ENCODE measurements at regions not wholly inside any gene's neighbourhood (a gene's known extent, or its start where the extent isn't known, plus 50 kb on each side); places are given as distances from the start of the nearest gene placed in this dataset.

DNA sequence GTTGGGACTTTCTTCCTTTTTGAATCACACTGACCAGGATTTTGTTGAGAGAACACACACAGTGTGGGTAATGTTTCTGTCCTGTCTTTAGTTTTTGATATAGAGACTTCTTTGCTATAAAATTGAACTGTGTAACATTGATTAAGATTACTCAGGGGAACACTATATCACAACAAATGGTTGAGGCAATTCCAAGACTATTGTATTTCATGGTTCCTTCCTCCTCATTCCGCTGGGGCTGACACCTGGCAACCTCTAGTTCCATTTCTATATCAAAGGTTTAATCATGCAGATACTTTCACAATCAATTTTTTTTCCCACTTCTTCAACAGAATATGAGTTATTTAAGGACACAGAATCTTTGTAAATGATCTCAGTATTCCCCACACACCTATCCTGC, 182.2 kb downstream of the TAF11L14 start:
- Histone ChIP-seq H3K27ac (no peak overlapping the region), H3K9me3 (no peaks in the 10 kb centered on the region)
- TF ChIP-seq CTCF (IDR thresholded peaks at IDR 0.05): no peak

DNA sequence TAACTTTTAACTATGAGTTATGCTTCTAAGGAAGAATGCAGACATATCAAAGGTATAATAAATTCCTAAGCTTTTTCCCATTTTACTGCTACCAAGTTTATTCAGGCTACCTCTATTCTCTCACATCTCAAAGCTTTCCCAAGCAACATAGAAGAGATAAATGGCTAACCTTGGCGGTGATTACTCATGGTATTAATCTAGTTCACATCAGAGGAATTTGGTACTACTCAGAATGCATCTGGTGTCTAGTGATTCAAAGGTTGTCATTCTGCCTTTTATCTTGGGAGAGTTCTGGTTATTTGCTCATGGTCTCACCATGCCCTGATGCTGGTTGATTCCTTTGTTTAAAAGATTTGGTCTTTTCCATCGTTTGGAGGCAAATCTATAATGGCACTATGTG, 182.7 kb downstream of the TAF11L14 start:
- Histone ChIP-seq H3K9me3 (no peaks in the 10 kb centered on the region), H3K27me3 (no peaks in the 10 kb centered on the region), H3K4me1 (ENCODE audit: control insufficient read depth in 1 of 2, insufficient read depth in 1 of 2, low read depth in 1 of 2, low read length in 1 of 2) (no peaks in the 10 kb centered on the region), H3K27ac (no peak overlapping the region), H3K4me3 (ENCODE audit: low read depth in 1 of 2, low read length in 1 of 2) (no peak overlapping the region), H3K36me3 (no peaks in the 10 kb centered on the region)
- TF ChIP-seq CTCF (IDR thresholded peaks at IDR 0.05): no peak

More for the DNA sequence above, 182.2 kb downstream of the TAF11L14 start:
- Histone ChIP-seq H3K36me3 (no peaks in the 10 kb centered on the region), H3K27me3 (no peaks in the 10 kb centered on the region), H3K4me1 (ENCODE audit: control insufficient read depth in 1 of 2, insufficient read depth in 1 of 2, low read depth in 1 of 2, low read length in 1 of 2) (no peaks in the 10 kb centered on the region), H3K4me3 (ENCODE audit: low read depth in 1 of 2, low read length in 1 of 2) (no peak overlapping the region)

DNA sequence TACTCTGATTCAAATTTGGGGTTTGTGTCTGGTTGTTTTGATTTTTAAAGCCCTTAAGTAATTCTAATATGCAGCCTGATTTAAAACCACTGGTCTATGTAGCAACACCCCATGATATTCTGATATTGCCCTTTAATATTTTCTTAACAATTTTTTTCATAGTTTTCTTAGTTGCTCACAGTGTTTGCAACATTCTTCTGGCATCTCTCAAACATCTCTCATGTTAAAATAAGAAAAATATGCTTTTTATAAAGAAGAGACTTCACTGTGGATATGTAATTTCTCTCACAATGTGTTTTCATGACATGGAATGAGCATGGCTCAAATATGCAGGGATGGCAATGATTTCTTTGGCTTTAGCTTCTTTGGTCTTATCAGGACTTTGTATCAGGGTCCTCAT, 183.7 kb downstream of the TAF11L14 start:
- Histone ChIP-seq H3K4me1 (ENCODE audit: control insufficient read depth in 1 of 2, insufficient read depth in 1 of 2, low read depth in 1 of 2, low read length in 1 of 2) (no peaks in the 10 kb centered on the region), H3K4me3 (ENCODE audit: low read depth in 1 of 2, low read length in 1 of 2) (no peak overlapping the region), H3K27me3 (no peaks in the 10 kb centered on the region), H3K36me3 (no peaks in the 10 kb centered on the region), H3K9me3 (no peaks in the 10 kb centered on the region), H3K27ac (no peak overlapping the region)
- no peak for TF ChIP-seq CTCF (IDR thresholded peaks at IDR 0.05)

DNA sequence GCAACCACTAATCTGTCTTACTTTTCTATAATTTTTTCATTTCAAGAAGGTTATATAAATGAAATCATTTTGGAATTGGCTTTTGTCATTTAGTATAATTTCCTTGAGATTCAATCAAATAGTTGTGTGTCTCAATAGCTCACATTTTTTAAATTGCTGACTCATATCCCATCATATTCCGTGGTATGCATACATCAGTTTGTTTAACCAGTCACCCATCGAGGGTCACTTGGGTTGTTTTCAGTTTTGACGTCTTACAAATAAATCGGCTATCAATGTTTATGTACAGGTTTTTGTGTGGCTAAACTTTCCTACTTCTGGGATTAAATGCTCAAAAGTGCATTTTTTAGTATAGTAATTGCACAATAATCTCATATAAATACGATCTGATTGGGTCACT, 185.5 kb downstream of the TAF11L14 start:
- Histone ChIP-seq H3K9me3 (no peaks in the 10 kb centered on the region), H3K27ac (no peak overlapping the region), H3K36me3 (no peaks in the 10 kb centered on the region), H3K4me3 (ENCODE audit: low read depth in 1 of 2, low read length in 1 of 2) (no peak overlapping the region), H3K27me3 (no peaks in the 10 kb centered on the region), H3K4me1 (ENCODE audit: control insufficient read depth in 1 of 2, insufficient read depth in 1 of 2, low read depth in 1 of 2, low read length in 1 of 2) (no peaks in the 10 kb centered on the region)
- TF ChIP-seq CTCF (IDR thresholded peaks at IDR 0.05): no peak

DNA sequence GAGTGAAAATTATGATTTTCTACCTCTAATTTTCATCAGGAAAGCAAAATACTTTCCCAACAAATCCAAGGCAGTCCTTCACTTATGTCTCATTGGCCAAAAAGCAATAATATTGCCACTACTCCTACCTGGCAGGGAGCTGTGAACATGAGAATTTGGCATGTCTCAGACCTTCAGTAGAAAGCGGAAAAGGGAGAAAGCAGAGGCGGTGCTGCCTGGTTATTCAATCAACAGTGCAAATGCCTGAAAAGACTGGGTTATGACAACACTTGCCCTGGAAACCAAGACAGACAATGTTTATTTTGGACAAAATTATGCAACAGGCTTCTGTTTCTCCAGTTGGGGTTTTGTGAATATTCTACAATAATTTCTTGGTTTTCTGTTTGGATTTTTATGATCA, 194.4 kb downstream of the TAF11L14 start:
- H3K36me3 ChIP-seq: no peaks in the 10 kb centered on the region
- no peak overlapping the region for H3K27ac ChIP-seq
- H3K4me3 ChIP-seq (ENCODE audit: low read depth in 1 of 2, low read length in 1 of 2): no peak overlapping the region
- no peaks in the 10 kb centered on the region for H3K9me3 ChIP-seq
- no peaks in the 10 kb centered on the region for H3K27me3 ChIP-seq
- no peak for TF ChIP-seq CTCF (IDR thresholded peaks at IDR 0.05)
- no peaks in the 10 kb centered on the region for H3K4me1 ChIP-seq (ENCODE audit: control insufficient read depth in 1 of 2, insufficient read depth in 1 of 2, low read depth in 1 of 2, low read length in 1 of 2)

DNA sequence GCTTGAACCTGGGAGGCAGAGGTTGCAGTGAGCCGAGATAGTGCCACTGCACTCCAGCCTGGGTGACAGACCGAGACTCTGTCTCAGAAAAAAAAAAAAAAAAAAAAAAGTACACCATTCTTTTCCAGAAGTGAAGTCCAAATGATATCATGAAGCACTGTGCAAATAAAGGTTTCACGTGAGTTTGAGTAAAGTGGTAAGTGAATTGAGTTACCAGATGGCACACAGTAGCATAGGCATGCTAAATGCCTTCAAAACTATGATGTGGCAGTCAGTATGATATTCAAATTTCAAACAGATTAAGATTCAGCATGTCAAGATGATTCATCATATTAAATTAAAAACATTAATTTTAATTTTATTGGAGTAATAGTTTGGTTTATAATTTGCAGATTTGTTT, 195.2 kb downstream of the TAF11L14 start:
- Histone ChIP-seq H3K4me1 (ENCODE audit: control insufficient read depth in 1 of 2, insufficient read depth in 1 of 2, low read depth in 1 of 2, low read length in 1 of 2) (no peaks in the 10 kb centered on the region), H3K4me3 (ENCODE audit: low read depth in 1 of 2, low read length in 1 of 2) (no peak overlapping the region), H3K36me3 (no peaks in the 10 kb centered on the region), H3K27ac (no peak overlapping the region), H3K9me3 (no peaks in the 10 kb centered on the region), H3K27me3 (no peaks in the 10 kb centered on the region)
- TF ChIP-seq CTCF (IDR thresholded peaks at IDR 0.05): no peak
